HCT116 (cell line): ENCODE measurements at regions not wholly inside any gene's neighbourhood (a gene's known extent, or its start where the extent isn't known, plus 50 kb on each side); places are given as distances from the start of the nearest gene placed in this dataset.

ENCODE experiments used
- ATAC-seq: fragments of 200-7000 bp; cut with Tn5 transposase; 2 replicates; pipeline ENCODE4 v1.9.1; 2020; ENCODE audit warnings: mild to moderate bottlenecking, moderate library complexity
- BruUV-seq: library from RNA; stranded (reverse); fragments of 400-500 nt; replicated peaks from 2 replicates; lab custom pipeline; 2021; lab: Mats Ljungman, UMichigan
- CTCF ChIA-PET: fragments of 300-600 bp; sonication (Branson Sonifier 250); formaldehyde crosslinking; loops from one replicate; lab custom pipeline; 2021; ENCODE audit warnings: antibody characterized with exemption; lab: Charles Lee
- POLR2A ChIA-PET: fragments of 300-600, 350-600 bp; sonication (Branson Sonifier 250); formaldehyde crosslinking; loops from one replicate; lab custom pipeline; 2021; ENCODE audit warnings: antibody characterized with exemption; lab: Charles Lee
- RAD21 ChIA-PET, 2 experiments: fragments of 300-600 bp; sonication (Branson Sonifier 250); formaldehyde crosslinking; loops; one replicate each; lab custom pipeline; 2023; ENCODE audit warnings: low total read pairs in 2 of 2; ENCODE audit not compliant: uncharacterized antibody in 2 of 2, unreplicated experiment in 2 of 2, low non-redundant PET in 1 of 2; lab: Charles Lee
- DNase-seq: peaks from one replicate; pipeline ENCODE4 v3.0.0-alpha.2; 2010; ENCODE audit warnings: low read depth, low spot score
- H2AFZ ChIP-seq: fragments of 200-600 bp; shearing (Covaris generic), sonication (generic); 2 replicates; pipeline ENCODE4 v1.6.1; 2017; ENCODE audit warnings: low read depth, mixed run types, mixed read lengths, antibody characterized with exemption, low read length; ENCODE audit not compliant: poor library complexity, severe bottlenecking
- H3K27ac ChIP-seq: 2 replicates; pipeline ENCODE4 v1.5.1; 2012; ENCODE audit warnings: low read depth, low read length
- H3K27me3 ChIP-seq: fragments of 200-600 bp; sonication (generic); 2 replicates; pipeline ENCODE4 v1.6.1; 2016; ENCODE audit warnings: mixed run types, low read length, mixed read lengths; ENCODE audit not compliant: insufficient read depth
- H3K36me3 ChIP-seq, 2 experiments: fragments of 200-500 bp in 1 of 2; fragments of 200-600 bp in 1 of 2; sonication (Bioruptor generic) in 1 of 2; sonication (generic) in 1 of 2; 2 replicates each; pipeline versions ENCODE4 v1.5.1 to v1.6.1; 2014 to 2016; ENCODE audit warnings: low read length in 2 of 2, inconsistent platforms in 1 of 2, mixed read lengths in 1 of 2, mixed run types in 1 of 2; ENCODE audit not compliant: insufficient read depth in 2 of 2, control insufficient read depth in 1 of 2
- H3K4me1 ChIP-seq, 2 experiments: fragments of 200-600 bp in 1 of 2; sonication (generic) in 1 of 2; 2 replicates each; pipeline versions ENCODE4 v1.5.1 to v1.6.1; 2012 to 2017; ENCODE audit warnings: low read length in 2 of 2, inconsistent platforms in 1 of 2, mild to moderate bottlenecking in 1 of 2, mixed read lengths in 1 of 2, mixed run types in 1 of 2, moderate library complexity in 1 of 2; ENCODE audit not compliant: insufficient read depth in 2 of 2, control insufficient read depth in 1 of 2
- H3K4me2 ChIP-seq: fragments of 200-600 bp; sonication (generic); 2 replicates; pipeline ENCODE4 v1.6.1; 2017; ENCODE audit warnings: mixed run types, low read length, mixed read lengths
- H3K4me3 ChIP-seq, 2 experiments: fragments of 200-600 bp in 1 of 2; sonication (generic) in 1 of 2; replicated peaks in 1 of 2; 2 replicates each; pipeline ENCODE4 v1.5.1; 2011 to 2016; ENCODE audit warnings: low read length in 2 of 2, control low read depth in 1 of 2, low read depth in 1 of 2, mild to moderate bottlenecking in 1 of 2, mixed read lengths in 1 of 2, mixed run types in 1 of 2
- H3K79me2 ChIP-seq: fragments of 200-600 bp; sonication (generic); 2 replicates; pipeline ENCODE4 v1.6.1; 2017; ENCODE audit warnings: mild to moderate bottlenecking, mixed run types, low read length, moderate library complexity, mixed read lengths; ENCODE audit not compliant: insufficient read depth
- H3K9ac ChIP-seq: fragments of 200-600 bp; sonication (generic); 2 replicates; pipeline ENCODE4 v1.6.1; 2016; ENCODE audit warnings: low read length, mixed read lengths
- H3K9me2 ChIP-seq: fragments of 200-600 bp; sonication (generic), shearing (Covaris generic); 2 replicates; pipeline ENCODE4 v1.6.1; 2017; ENCODE audit warnings: mixed run types, mild to moderate bottlenecking, moderate library complexity; ENCODE audit not compliant: insufficient read depth
- H3K9me3 ChIP-seq, 2 experiments: fragments of 200-500 bp in 1 of 2; fragments of 200-600 bp in 1 of 2; sonication (Bioruptor generic) in 1 of 2; sonication (generic) in 1 of 2; 2 replicates each; pipeline ENCODE4 v1.6.1; 2014 to 2017; ENCODE audit warnings: low read length in 2 of 2, mixed read lengths in 2 of 2, inconsistent platforms in 1 of 2, low read depth in 1 of 2, mild to moderate bottlenecking in 1 of 2, mixed run types in 1 of 2, moderate library complexity in 1 of 2; ENCODE audit not compliant: control insufficient read depth in 1 of 2, insufficient read depth in 1 of 2
- H4K20me1 ChIP-seq: fragments of 200-600 bp; sonication (generic), shearing (Covaris generic); 2 replicates; pipeline ENCODE4 v1.6.1; 2017; ENCODE audit warnings: mixed run types, mild to moderate bottlenecking, moderate library complexity; ENCODE audit not compliant: insufficient read depth
- ATF3 ChIP-seq: IDR thresholded peaks from 2 replicates; pipeline ENCODE4 v1.6.1; 2012
- CEBPB ChIP-seq: IDR thresholded peaks from 2 replicates; pipeline ENCODE4 v1.6.1; 2012; ENCODE audit warnings: low read depth
- CTCF ChIP-seq, 3 experiments: fragments of 200-600 bp in 1 of 3; sonication (generic) in 1 of 3; IDR thresholded peaks in 2 of 3; conservative IDR thresholded peaks in 1 of 3; 2 replicates each; pipeline ENCODE4 v1.5.1; 2012 to 2017; ENCODE audit warnings: low read depth in 2 of 3, low read length in 2 of 3, antibody characterized with exemption in 1 of 3, borderline replicate concordance in 1 of 3, control low read depth in 1 of 3, mild to moderate bottlenecking in 1 of 3, mixed read lengths in 1 of 3, mixed run types in 1 of 3, moderate library complexity in 1 of 3; ENCODE audit not compliant: insufficient read depth in 1 of 3
- EGR1 ChIP-seq: IDR thresholded peaks from 2 replicates; pipeline ENCODE4 v1.6.1; 2012; ENCODE audit warnings: low read depth
- ELF1 ChIP-seq: IDR thresholded peaks from 2 replicates; pipeline ENCODE4 v1.6.1; 2012; ENCODE audit warnings: low read depth, borderline replicate concordance
- EZH2 ChIP-seq: fragments of 200-600 bp; sonication (generic); IDR thresholded peaks from 2 replicates; pipeline ENCODE4 v1.6.1; 2017; ENCODE audit warnings: antibody characterized with exemption, mixed run types
- EZH2phosphoT487 ChIP-seq: fragments of 200-600 bp; IDR thresholded peaks from 2 replicates; pipeline ENCODE4 v1.6.1; 2018; ENCODE audit warnings: antibody characterized with exemption, borderline replicate concordance
- JUND ChIP-seq: IDR thresholded peaks from 2 replicates; pipeline ENCODE4 v1.6.1; 2012
- MAX ChIP-seq: IDR thresholded peaks from 2 replicates; pipeline ENCODE4 v1.6.1; 2012
- POLR2A ChIP-seq: IDR thresholded peaks from 2 replicates; pipeline ENCODE4 v1.7.0; 2011; ENCODE audit warnings: borderline replicate concordance; ENCODE audit not compliant: insufficient read depth, insufficient read length; ENCODE audit errors: extremely low read depth
- POLR2AphosphoS5 ChIP-seq: IDR thresholded peaks from 2 replicates; pipeline ENCODE4 v1.6.1; 2011; ENCODE audit warnings: mild to moderate bottlenecking, low read depth, low read length, moderate library complexity
- REST ChIP-seq: IDR thresholded peaks from 2 replicates; pipeline ENCODE4 v1.6.1; 2012; ENCODE audit warnings: low read depth
- SP1 ChIP-seq: IDR thresholded peaks from 2 replicates; pipeline ENCODE4 v1.6.1; 2012; ENCODE audit warnings: low read depth
- SRF ChIP-seq: IDR thresholded peaks from 2 replicates; pipeline ENCODE4 v1.6.1; 2012; ENCODE audit warnings: low read depth
- YY1 ChIP-seq: IDR thresholded peaks from 2 replicates; pipeline ENCODE4 v1.6.1; 2011; ENCODE audit warnings: low read length, low read depth, moderate library complexity, mild to moderate bottlenecking; ENCODE audit not compliant: insufficient replicate concordance; ENCODE audit errors: extremely low read depth
- ZBTB33 ChIP-seq: IDR thresholded peaks from 2 replicates; pipeline ENCODE4 v1.6.1; 2011; ENCODE audit warnings: mild to moderate bottlenecking, low read length, moderate library complexity; ENCODE audit not compliant: insufficient replicate concordance; ENCODE audit errors: extremely low read depth
- ZFX ChIP-seq: fragments of 450-650 bp; IDR thresholded peaks from 2 replicates; pipeline ENCODE4 v1.6.1; 2017
- ZNF274 ChIP-seq: fragments of 200-500 bp; sonication (Bioruptor generic); IDR thresholded peaks from 2 replicates; pipeline ENCODE4 v1.6.1; 2014; ENCODE audit warnings: mild to moderate bottlenecking, low read depth, low read length, inconsistent platforms
- intact Hi-C: fragments of 100-400 bp; cut with micrococcal nuclease; formaldehyde crosslinking; loops from 2 replicates; pipeline ENCODE4 v1.10.0; 2022

GRCh38 chr17:77618173-77618572, 340.3 kb upstream of the TNRC6C start:
- no peak overlapping the region for H3K4me2 ChIP-seq
- no peak overlapping the region for H3K4me3 ChIP-seq
- TF ChIP-seq POLR2AphosphoS5 = no peak
- no peak for TF ChIP-seq CEBPB
- no peak for TF ChIP-seq JUND
- TF ChIP-seq EZH2phosphoT487 = no peak
- no peak for TF ChIP-seq ELF1
- TF ChIP-seq CTCF (IDR thresholded peaks at IDR 0.05 in 2 of 3, conservative IDR thresholded peaks at IDR 0.05 in 1 of 3; ENCODE audit: borderline replicate concordance in 1 of 3, insufficient read depth in 1 of 3, low read depth in 2 of 3, low read length in 2 of 3) = no peak
- no peak for TF ChIP-seq REST
- no peak for TF ChIP-seq POLR2A
- no peak for TF ChIP-seq EZH2
- no peak for TF ChIP-seq ZBTB33
- TF ChIP-seq EGR1 = no peak
- no peak for TF ChIP-seq YY1
- no peak for TF ChIP-seq MAX
- TF ChIP-seq ATF3 = no peak
- TF ChIP-seq ZFX = no peak
- no peak for TF ChIP-seq SP1
- TF ChIP-seq SRF = no peak
- no peak for TF ChIP-seq ZNF274
- H3K79me2 ChIP-seq = no peaks in the 10 kb centered on the region
- ATAC-seq (no peak), DNase-seq (no peak)
- intact Hi-C loops = no loop called here
- peaks cover 0 to 4% of the 10 kb centered on the region in 2 experiments; a peak in 1 of 4 replicates for H3K9me3 ChIP-seq
- H4K20me1 ChIP-seq = no peaks in the 10 kb centered on the region
- H3K9ac ChIP-seq = no peak overlapping the region
- no peak overlapping the region for H3K27ac ChIP-seq
- POLR2A ChIA-PET = no interaction called here
- peaks cover 0 to 13% of the 10 kb centered on the region in 2 experiments; a peak in 2 of 4 replicates for H3K4me1 ChIP-seq
- BruUV-seq = no TSS peak
- H3K27me3 ChIP-seq = peaks cover 11% of the 10 kb centered on the region
- RAD21 ChIA-PET = no interaction called here
- no peak overlapping the region for H2AFZ ChIP-seq
- H3K36me3 ChIP-seq = no peaks in the 10 kb centered on the region
- H3K9me2 ChIP-seq = no peaks in the 10 kb centered on the region
- CTCF ChIA-PET = no interaction called here
